ENCODE measurements at regions not wholly inside any gene's neighbourhood (a gene's known extent, or its start where the extent isn't known, plus 50 kb on each side); places are given as distances from the start of the nearest gene placed in this dataset.

DNA sequence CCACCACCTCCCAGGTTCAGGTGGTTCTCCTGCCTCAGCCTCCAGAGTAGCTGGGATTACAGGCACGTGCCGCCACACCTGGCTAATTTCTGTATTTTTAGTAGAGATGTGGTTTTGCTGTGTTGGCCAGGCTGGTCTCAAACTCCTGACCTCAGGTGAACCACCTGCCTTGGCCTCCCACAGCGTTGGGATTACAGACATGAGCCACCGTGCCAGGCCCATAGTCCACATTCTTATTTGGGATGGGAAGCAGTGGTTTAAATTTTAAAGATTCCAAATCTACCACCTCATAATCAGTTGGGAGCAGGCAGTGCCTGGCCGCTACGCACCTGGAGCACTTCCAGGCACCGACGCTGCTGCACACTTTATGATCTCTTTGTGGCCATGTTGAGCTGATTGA is 160.6 kb upstream of the SOX1 start:
- peaks cover 3% of the 10 kb centered on the region for H3K27me3 Mint-ChIP-seq (ENCODE audit: unreplicated experiment)
- no peak overlapping the region for H3K4me3 Mint-ChIP-seq (ENCODE audit: unreplicated experiment)
- no peak overlapping the region for H3K27ac Mint-ChIP-seq (ENCODE audit: unreplicated experiment)
- DNase-seq (ENCODE audit: low spot score): no peak
- TF ChIP-seq, protein P1, sequence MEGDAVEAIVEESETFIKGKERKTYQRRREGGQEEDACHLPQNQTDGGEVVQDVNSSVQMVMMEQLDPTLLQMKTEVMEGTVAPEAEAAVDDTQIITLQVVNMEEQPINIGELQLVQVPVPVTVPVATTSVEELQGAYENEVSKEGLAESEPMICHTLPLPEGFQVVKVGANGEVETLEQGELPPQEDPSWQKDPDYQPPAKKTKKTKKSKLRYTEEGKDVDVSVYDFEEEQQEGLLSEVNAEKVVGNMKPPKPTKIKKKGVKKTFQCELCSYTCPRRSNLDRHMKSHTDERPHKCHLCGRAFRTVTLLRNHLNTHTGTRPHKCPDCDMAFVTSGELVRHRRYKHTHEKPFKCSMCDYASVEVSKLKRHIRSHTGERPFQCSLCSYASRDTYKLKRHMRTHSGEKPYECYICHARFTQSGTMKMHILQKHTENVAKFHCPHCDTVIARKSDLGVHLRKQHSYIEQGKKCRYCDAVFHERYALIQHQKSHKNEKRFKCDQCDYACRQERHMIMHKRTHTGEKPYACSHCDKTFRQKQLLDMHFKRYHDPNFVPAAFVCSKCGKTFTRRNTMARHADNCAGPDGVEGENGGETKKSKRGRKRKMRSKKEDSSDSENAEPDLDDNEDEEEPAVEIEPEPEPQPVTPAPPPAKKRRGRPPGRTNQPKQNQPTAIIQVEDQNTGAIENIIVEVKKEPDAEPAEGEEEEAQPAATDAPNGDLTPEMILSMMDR (IDR thresholded peaks at IDR 0.05; ENCODE audit: unreplicated experiment): no peak
- H3K36me3 Mint-ChIP-seq (ENCODE audit: low read depth, unreplicated experiment): no peaks in the 10 kb centered on the region
- H3K9me3 Mint-ChIP-seq (ENCODE audit: unreplicated experiment): no peaks in the 10 kb centered on the region
- peaks cover 3% of the 10 kb centered on the region for H3K4me1 Mint-ChIP-seq (ENCODE audit: unreplicated experiment)

DNA sequence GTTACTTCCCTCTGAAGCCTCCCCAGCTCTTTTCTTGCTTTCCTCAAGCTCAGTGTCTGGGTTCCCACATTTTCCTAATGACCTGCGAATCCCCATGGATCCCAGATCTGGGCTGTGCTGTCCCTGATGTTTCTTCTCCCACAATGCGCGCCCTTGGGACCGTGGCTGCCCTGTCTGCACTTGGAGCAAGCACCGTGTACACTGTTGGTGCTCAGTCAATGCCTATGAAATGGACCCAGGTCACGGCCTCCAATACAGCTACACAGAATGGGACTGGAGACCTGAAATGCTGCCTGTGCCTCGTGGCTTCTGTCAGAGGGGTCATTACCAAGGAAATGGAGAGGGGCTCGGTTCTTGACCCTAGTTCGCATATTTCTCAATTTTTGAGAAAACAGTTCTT is 160.1 kb upstream of the SOX1 start:
- TF ChIP-seq, protein P1 (IDR thresholded peaks at IDR 0.05; ENCODE audit: unreplicated experiment): no peak
- Mint-ChIP-seq H3K36me3 (ENCODE audit: low read depth, unreplicated experiment) (no peaks in the 10 kb centered on the region), H3K9me3 (ENCODE audit: unreplicated experiment) (no peaks in the 10 kb centered on the region), H3K4me3 (ENCODE audit: unreplicated experiment) (no peak overlapping the region), H3K4me1 (ENCODE audit: unreplicated experiment) (no peaks in the 10 kb centered on the region), H3K27ac (ENCODE audit: unreplicated experiment) (no peak overlapping the region), H3K27me3 (ENCODE audit: unreplicated experiment) (peaks cover 5% of the 10 kb centered on the region)
- no peak for DNase-seq (ENCODE audit: low spot score)

DNA sequence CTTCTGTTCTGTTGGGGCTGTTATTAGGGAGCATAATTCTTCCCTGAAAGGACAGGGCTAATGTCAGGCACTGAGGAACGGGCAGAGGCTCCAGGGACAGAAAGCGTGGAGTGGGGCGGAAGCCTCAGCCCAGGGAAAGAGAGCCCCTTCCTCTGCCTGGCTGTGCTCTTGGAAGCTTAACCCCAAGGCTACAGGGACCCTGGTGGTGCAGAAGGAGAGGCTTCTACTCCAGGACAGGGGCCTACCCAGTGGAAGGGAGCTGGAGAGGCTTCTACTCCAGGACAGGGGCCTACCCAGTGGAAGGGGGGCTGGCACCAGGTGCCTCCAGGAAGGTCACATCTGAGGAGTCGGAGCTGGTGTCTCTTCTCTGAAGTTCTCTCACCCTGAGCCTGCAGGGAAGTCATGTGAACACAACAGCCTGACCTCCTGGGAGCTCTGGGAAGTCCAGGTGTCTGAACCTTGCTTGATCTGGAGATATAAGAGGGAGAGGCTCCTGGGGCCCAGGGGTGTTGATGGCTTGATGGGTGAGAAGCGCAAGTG is 159.5 kb upstream of the SOX1 start:
- no peak overlapping the region for H3K4me3 Mint-ChIP-seq (ENCODE audit: unreplicated experiment)
- no peaks in the 10 kb centered on the region for H3K4me1 Mint-ChIP-seq (ENCODE audit: unreplicated experiment)
- H3K9me3 Mint-ChIP-seq (ENCODE audit: unreplicated experiment): no peaks in the 10 kb centered on the region
- H3K27me3 Mint-ChIP-seq (ENCODE audit: unreplicated experiment): peaks cover 10% of the 10 kb centered on the region
- H3K36me3 Mint-ChIP-seq (ENCODE audit: low read depth, unreplicated experiment): no peaks in the 10 kb centered on the region
- no peak for DNase-seq (ENCODE audit: low spot score)
- H3K27ac Mint-ChIP-seq (ENCODE audit: unreplicated experiment): no peak overlapping the region
- TF ChIP-seq, protein P1 (IDR thresholded peaks at IDR 0.05; ENCODE audit: unreplicated experiment): no peak

DNA sequence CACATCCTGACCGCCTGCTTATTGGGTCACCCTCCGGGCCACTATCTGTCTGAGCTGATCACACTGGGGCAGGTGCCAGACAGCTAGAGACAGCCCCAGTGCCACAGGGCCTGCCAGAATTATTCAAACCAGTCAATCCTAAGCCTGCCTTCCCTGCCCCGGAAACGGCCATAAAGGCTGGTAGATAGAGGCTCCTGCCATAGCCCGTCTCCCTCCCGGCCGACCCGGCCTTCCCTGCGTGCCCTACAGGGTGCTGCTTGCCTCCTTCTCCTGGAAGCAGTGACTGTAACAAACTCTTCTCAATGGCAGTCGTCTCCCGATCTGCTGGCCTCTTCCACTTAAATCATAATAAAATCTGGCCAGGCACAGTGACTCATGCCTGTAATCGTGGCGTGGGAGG is 158.6 kb upstream of the SOX1 start:
- H3K4me3 Mint-ChIP-seq (ENCODE audit: unreplicated experiment): no peak overlapping the region
- peaks cover 2% of the 10 kb centered on the region for H3K4me1 Mint-ChIP-seq (ENCODE audit: unreplicated experiment)
- H3K27me3 Mint-ChIP-seq (ENCODE audit: unreplicated experiment): peaks cover 15% of the 10 kb centered on the region
- H3K9me3 Mint-ChIP-seq (ENCODE audit: unreplicated experiment): no peaks in the 10 kb centered on the region
- no peak overlapping the region for H3K27ac Mint-ChIP-seq (ENCODE audit: unreplicated experiment)
- DNase-seq (ENCODE audit: low spot score): no peak
- no peaks in the 10 kb centered on the region for H3K36me3 Mint-ChIP-seq (ENCODE audit: low read depth, unreplicated experiment)
- TF ChIP-seq, protein P1 (IDR thresholded peaks at IDR 0.05; ENCODE audit: unreplicated experiment): no peak

DNA sequence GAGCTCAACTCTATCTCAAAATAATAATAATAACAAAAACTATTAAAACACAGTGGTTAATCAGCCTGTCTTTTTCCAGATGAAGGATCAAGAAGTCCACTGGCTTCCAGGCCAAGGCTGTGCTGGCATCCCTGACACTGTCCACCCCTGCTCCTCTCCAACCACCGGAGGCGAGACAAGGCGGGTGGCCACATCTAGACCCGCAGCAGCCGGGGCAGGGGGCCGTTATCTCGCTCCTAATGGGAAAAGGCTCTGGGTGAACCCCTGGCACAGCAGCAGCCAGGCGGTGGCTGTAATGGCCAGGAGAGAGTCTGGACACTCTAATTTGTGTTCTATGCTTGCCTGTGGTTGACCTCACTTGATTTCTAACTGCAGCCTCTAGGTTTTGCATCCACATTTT is 158.0 kb upstream of the SOX1 start:
- H3K4me3 Mint-ChIP-seq (ENCODE audit: unreplicated experiment): no peak overlapping the region
- no peaks in the 10 kb centered on the region for H3K9me3 Mint-ChIP-seq (ENCODE audit: unreplicated experiment)
- H3K27ac Mint-ChIP-seq (ENCODE audit: unreplicated experiment): no peak overlapping the region
- peaks cover 15% of the 10 kb centered on the region for H3K27me3 Mint-ChIP-seq (ENCODE audit: unreplicated experiment)
- H3K4me1 Mint-ChIP-seq (ENCODE audit: unreplicated experiment): peaks cover 2% of the 10 kb centered on the region
- DNase-seq (ENCODE audit: low spot score): no peak
- no peaks in the 10 kb centered on the region for H3K36me3 Mint-ChIP-seq (ENCODE audit: low read depth, unreplicated experiment)
- TF ChIP-seq, protein P1 (IDR thresholded peaks at IDR 0.05; ENCODE audit: unreplicated experiment): no peak

Data from endothelial cell (in vitro differentiated cells).